ENCODE measurements at regions not wholly inside any gene's neighbourhood (a gene's known extent, or its start where the extent isn't known, plus 50 kb on each side); places are given as distances from the start of the nearest gene placed in this dataset.

- TF ChIP-seq CTCF (conservative IDR thresholded peaks at IDR 0.05 in 1 of 2, IDR thresholded peaks at IDR 0.05 in 1 of 2; ENCODE audit: extremely low read depth in 1 of 2, insufficient read depth in 1 of 2, low read depth in 1 of 2, low read length in 2 of 2) (no peak), EZH2 (IDR thresholded peaks at IDR 0.05; ENCODE audit: borderline replicate concordance, low read length) (no peak)
Observed at GRCh38 chr20:58149437-58150091, 78.9 kb downstream of the ANKRD60 start.
